Activated CD4-positive, alpha-beta T cell treated with anti-CD3 and anti-CD28 coated beads, Interleukin-10, Interleukin-2, amounts not matched to agents 100 ng/mL and 50 ng/mL, durations not matched to agents 16 hours and 8 hours (primary cell): ENCODE measurements at regions not wholly inside any gene's neighbourhood (a gene's known extent, or its start where the extent isn't known, plus 50 kb on each side); places are given as distances from the start of the nearest gene placed in this dataset.
"Not testable (repeated sequence)": the region's sequence is repeated elsewhere in the genome, so short reads cannot be mapped to it uniquely, and the experiment has no call there.

Experiments
- DNase-seq: peaks from one replicate; pipeline ENCODE4 v3.0.0-alpha.2; 2020

DNA sequence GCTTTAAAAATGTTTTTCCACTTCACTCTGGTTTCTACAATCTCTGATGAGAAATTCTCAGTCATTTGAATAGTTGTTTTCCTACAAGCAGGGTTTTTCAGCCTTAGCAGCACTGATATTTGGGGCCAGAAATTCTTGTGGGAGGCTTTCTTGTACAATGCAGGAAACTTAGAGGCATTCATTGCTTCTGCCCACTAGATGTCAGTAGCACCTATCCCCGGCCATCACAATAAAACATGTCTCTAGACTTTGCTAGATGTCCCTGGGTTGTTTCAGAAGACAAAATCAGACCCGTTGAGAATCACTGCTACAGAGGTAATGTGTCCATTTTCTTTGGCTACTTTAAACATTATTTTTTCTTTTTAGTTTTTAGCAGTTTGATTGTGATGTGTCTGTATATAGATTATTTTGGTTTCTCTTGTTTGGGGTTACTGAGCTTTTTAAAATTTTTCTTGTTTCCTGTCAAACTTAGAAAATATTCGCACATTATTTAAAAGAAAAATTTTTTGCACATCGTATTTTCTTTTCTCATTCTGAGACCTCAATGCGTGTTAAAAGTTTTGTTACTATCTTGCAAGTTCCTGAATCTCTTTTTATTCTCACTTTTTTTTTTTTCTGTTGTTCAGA is 60.8 kb upstream of the CCDC179 start:
- peak; percentile 45 for DNase-seq

DNA sequence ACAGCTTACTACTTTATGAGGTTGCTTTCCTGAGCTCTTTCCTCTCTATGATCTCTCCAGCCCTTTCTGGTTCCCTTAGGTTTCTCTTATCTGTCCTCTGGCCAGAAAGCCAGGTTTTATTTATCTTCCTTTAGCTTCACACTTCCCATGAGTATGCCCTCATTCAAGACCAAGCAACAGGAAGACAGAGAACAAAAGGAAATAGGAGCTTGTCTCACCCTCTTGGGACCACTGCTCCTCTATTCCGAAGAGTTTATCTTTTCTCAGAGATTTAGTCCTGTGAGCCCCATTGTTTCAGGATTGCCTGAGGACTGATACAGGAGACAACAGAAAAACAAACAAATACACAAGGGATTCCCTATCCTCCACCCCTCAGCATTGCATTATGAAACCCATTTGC is 62.4 kb upstream of the CCDC179 start:
- DNase-seq = no peak

DNA sequence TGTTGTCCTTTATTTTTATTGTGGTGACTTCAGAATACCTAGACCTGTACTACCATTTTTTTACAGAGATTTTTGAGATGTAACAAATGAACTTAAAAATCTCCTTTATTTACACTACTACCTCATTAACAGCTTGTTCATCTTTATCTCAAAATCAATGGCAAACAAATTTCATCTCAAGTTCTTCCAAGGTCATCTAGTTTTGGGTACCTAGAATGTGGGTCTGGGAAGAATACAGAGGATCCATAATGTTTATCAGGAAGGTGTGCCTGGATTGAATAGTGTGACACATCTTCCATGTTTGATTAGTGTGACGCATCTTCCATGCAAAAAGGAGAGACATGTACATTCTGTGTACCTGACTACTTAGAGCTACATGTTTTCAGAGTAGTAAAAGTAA is 63.3 kb upstream of the CCDC179 start:
- DNase-seq = no peak

DNA sequence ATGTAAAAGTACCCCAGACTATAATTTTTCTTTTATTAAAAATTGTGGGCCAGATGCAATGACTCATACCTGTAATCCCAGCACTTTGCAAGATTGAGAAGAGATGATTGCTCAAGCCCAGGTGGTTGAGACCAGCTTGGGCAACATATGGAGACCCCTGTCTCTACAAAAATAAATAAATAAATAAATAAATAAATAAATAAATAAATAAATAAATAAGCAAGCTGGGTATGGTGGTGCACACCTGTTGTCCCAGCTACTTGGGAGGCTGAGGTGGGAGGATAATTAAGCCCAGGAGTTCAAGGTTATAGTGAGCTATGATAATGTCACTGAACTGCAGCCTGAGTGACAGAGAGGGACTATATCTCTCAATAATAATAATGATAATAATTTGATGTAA is 66.1 kb upstream of the CCDC179 start:
- no peak for DNase-seq

DNA sequence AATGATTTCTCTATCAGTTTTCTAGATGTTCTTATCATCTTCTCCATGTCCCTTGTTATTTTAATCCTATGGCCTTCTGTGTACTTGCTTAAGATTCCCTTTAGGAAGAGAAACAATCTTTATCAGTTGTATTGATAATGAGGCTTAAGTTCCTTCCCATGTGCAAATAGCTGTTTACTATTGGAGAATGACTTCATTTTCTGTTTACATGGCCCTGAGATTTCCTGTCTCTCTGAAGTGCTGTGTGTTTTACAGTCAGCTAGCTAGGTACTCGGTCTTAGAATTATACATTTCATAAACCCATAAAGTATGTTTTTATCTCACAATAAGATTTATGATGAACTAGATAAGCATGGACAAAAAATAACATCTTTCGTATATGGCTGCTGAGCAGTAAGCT is 67.5 kb upstream of the CCDC179 start:
- DNase-seq = no peak

DNA sequence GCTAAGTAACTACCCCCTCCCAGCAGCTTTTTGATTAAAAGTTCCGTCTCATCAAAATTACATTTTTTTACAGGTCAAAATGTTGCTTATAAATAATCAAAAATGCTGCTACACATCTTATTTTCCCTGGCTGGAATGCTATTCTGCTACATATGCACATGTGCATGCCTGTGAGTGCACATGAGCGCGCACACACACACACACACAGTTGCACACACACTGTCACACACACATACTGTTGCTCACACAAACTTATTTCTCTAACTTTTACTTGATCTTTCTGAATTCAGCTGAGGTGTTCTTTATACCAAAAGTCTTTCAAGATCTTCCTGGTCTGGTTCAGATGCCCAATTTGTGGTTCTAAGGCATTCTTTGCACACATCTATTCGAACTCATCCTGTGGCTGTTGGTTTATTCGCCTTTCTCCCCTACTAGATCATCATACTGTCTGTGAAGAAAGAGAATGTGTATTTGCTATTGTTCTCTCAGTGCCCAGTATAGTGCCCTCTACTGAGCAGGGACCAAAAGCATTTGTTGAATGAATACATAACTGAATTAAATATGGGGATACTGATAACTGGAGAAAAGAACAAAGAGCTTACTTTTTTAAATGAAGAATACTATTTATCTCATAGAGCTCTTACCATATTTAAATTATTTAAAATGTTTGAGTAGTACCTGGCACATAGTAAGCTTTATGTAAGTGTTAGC is 68.1 kb upstream of the CCDC179 start:
- DNase-seq = no peak

DNA sequence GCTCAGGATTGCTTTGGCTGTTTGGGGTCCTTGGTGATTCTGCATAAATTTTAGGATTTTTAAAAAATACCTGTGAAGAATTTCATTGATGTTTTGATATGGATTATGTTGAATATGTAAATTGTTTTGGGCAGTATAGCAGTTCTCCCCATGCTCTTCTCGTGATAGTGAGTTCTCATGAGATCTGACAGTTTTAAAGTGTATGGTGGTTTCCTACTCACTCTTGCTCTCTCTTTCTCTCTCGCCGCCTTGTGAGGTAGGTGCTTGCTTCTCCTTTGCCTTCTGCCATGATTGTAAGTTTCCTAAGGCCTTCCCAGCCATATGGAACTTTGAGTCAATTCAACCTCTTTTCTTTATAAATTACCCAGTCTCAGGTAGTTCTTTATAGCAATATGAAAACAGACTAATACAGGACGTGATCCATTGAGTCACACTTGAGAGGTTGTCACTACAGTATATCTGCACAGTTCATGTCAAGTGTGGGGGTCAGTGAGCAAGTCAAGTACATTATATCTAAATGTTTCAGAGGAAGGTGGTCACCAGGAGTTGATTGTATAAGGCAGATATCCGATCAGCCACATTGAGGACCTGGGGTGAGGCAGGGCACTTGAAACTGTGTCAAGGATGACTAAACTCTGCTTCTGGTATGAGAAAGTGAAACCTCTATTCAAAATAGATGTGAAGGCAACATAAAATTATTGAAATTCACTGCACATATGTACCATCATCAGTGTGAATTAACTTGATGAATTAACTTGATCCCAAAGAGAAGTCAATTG is 70.7 kb upstream of the CCDC179 start:
- DNase-seq = peak; percentile 6

DNA sequence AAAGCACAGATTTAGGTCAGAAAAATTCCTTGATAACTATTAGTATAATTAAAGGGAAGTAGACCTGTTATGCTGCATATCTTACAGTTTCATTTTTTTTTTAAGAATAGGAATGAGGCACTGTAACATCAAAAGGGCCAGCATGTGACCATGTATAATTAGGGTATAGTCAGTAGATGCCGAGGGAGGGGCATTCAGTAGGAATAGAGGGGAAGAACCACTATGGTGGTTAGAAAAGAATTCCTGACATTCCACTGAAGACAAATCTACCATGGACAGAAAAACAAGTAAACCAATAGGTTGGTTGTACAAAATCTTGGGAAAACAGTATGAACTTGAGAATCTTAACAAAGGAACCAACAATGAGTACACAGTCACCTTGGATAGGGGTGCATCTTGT is 78.4 kb upstream of the CCDC179 start:
- no peak for DNase-seq

DNA sequence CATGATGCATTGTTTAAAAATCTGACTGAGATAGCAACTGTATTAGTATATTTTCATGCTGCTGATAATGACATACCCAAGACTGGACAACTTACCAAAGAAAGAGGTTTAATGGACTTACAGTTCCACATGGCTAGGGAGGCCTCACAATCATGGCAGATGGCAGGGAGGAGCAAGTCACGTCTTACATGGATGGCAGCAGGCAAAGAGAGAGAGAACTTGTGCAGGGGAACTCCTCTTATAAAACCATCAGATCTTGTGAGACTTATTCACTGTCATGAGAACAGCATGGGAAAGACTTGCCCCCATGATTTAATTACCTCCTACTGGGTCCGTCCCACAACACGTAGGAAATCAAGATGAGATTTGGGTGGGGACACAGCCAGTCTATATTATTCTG is 81.3 kb upstream of the CCDC179 start:
- not testable (repeated sequence) for DNase-seq

DNA sequence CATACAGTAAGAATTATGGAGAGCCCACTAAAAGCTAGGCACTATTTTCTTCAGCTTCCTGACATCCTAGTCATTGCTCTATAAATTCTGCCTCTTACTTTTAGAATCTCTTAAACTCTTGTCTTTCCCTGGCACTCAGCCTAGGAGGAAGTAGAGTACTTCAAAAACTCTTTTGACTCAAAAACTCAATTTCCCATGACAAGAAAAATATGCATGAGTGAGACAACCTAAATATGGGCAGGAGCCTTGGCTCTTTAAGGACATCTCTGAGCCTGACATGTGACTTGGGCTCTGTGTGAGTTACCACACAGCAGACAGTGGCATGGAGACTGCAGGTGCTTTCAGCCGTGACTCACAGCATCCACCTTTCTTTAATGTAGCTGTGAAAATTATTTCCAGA is 97.5 kb upstream of the CCDC179 start:
- no peak for DNase-seq

DNA sequence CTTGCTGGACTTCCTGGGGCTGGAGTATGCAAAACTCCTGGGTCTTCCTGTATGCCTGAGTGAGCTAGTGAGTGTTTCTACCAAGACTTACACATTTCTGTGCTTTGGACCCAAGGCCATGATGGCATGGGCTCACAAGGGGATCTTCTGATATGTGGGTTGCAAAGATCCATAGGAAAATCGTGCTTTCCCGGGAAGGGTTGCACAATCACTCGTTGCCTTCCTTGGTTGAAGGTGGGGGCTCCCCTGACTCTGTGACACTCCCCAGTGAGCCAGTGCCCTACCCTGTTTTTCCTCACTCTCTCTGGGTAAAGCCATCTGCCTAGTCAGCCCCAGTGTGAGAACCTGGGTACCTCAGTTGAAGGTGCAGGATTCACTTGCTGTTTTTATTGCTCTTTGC is 114.0 kb upstream of the CCDC179 start:
- no peak for DNase-seq

DNA sequence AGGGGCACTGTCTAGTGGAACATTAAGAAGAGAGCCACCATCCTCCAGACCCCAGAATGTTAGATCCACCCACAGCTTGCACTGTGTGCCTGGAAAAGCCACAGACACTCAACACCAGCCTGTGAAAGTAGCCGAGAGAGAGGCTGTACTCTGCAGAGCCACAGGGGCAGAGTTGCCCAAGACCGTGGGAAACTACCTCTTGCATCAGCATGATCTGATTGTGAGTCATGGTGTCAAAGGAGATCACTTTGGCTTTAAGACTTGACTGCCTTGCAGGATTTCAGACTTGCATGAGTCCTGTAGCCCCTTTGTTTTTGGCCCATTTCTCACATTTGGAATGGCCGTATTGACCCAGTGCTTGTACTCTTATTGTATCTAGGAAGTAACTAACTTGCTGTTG is 115.9 kb upstream of the CCDC179 start:
- DNase-seq = peak; percentile 27

DNA sequence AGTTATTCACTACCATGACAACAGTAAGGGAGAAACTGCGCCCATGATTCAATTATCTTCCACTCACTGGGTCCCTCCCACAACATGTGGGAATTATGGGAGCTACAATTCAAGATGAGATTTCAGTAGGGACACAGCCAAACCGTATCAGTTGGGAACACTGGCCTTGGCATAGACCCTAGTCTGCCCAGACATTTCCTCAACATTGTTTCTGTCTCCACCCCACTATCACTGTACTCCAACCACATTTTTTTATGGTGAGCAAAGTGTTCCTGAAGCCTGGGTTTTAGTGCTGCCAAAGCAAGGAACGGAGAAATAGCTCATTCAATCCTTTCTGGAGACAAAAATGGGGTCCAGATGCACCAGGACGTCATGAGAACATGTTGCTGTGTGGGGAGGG is 122.6 kb upstream of the CCDC179 start:
- no peak for DNase-seq

DNA sequence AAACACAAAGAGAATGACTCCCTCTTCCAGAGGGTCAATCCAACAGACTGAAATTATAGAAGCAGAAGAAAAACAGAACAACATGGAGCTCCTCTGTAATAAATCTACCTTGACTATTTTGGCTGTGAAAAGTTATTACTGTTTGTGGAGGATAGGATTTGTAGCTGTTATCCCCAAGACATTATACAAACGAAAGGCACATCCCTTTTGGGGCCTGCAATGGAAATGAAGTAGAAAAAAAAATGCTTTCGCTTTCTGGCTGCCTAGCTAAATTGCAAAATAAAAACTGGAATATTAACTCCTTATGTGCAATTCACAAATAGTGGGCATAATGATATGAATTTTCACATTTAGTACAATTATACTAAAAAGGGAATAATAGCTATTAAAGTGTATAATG is 123.8 kb upstream of the CCDC179 start:
- no peak for DNase-seq

DNA sequence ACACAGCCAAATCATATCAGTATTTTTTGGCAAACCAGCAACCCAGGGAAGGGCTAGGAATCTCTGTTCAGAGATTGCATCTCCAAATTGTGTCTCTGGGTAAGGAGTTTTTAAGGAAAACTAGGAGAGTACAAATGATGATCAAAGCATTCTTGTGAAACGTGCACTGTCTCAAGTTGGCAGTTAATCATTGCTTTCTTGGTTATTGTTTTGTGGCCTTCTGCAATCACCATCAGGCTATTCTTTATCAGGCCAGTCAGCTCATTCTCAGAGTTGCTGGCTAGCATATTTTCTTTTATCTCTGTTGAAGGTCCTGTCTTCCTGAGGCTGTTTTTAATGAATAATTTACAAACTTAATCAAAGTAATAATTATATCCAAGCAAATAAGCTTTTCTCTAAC is 129.1 kb upstream of the CCDC179 start:
- no peak for DNase-seq

DNA sequence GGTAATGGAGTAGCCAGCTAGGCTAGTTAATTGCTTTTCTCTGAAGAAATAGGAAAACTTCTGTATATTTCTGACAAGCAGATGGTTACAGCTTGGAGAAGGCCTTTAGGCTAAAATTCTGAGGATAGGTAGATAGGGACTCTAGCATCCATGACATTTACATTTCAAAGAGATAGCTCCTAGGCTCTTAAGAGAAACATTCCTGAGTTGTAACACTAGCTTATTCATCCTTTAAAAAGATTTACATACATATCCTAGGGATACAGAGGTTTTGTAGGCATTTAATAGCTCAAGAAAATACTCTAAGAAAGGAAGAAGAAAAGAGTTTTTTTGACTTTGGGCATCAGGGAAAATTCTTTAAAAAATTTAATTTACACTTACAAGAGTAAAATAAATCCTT is 130.9 kb upstream of the CCDC179 start:
- no peak for DNase-seq

DNA sequence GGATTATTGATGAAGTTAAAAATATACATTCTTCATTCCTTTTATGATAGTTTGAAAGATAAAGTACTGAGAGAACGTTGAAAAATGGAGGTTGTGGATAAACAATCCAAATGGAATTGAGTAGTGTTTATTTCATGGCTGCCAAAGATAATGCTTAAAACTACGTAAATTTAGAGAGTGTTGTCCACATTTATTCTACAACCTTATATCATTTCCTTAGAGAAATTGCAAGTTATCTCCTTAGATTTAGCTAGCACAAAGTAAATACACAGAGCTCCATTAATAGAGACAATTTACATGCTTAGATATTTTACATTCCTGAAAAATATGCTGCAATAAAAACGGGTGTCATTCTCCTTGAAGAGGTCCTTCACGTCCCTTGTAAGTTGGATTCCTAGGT is 146.5 kb upstream of the CCDC179 start:
- no peak for DNase-seq

DNA sequence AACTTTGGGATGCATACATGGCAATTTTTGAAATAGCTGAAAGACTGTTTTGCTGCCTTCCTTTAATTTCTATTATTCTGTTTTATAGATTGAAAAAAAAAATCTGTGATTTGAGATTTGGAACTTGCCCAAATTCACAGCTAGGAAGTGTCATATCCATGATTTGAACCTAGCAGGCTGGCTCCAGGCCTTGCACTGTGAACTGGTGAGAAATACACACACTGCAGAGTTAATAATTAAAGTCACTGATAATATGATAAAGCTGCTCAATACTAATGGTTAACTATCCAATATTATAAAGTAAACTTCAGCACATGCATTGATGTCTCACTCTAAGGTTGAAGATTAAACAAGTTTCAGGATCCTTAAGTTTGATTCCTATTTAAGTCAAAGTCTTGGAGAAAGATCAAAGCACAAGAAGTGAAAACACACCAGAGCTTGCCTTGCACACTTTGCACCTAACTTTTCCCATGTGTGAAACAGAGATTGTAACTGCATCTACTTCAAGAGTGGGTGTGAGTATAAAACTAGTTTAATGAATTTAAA is 150.6 kb upstream of the CCDC179 start:
- DNase-seq = no peak

DNA sequence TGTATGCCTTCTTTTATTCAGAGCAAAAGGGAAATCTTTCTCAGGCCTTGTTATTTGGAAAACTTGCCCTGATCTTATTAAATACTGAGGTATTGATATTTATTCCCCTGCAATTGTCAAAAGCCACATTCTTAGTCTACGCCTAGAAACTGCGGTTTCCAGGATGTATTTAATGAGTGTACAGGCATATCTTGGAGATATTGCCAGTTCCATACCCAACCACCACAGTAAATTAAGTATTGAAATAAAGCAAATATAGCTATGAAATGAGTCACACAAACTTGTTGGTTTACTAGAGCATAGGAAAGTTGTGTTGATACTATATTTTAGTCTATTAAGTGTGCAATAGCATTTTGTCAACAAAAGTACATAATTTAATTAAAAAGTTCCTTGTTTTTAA is 152.7 kb upstream of the CCDC179 start:
- no peak for DNase-seq

DNA sequence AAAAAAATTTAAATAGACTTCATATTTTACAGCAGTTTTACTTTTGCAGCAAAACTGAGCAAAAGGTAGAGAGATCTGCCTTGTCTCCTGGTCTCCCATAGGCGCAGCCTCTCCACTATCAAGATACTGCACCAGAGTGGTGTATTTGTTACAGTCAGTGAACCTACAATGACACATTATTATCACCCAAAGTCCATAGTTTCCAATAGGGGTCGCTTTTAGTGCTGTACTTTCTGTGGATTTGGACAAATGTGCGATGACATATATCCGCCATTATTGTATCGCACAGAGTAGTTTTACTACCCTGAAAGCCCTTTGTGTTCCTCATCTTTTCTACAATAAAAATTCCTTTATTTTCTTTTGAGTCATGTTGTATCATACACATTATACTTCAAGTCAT is 153.2 kb upstream of the CCDC179 start:
- DNase-seq = no peak

DNA sequence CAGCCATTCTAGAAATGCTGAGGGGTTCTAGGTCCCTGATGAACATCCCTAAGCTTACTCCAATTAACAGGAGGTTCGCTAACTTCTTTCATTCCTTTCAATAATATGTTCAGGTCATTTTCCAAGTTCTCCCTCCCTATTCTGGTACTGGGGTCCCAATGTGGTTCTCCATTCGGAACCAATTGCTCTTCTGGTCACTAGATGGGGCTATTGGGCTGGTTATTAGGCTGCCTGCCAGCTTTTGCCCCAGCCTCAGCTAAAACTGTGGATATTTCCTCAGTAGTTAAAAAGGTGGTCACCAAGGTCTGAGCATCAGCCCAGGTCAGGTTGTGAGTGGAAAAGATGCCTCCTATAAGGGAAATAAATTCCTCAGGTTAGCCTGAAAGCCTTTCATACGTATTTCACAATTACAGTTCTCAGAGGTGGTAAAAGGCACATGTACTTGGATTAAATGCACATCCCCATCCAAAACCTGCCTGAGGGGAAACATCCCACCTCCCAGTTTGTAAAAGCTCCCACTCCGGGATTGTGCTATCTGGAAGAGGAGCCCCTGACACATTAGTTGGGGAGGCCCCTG is 161.1 kb upstream of the CCDC179 start:
- peak; percentile 27 for DNase-seq

DNA sequence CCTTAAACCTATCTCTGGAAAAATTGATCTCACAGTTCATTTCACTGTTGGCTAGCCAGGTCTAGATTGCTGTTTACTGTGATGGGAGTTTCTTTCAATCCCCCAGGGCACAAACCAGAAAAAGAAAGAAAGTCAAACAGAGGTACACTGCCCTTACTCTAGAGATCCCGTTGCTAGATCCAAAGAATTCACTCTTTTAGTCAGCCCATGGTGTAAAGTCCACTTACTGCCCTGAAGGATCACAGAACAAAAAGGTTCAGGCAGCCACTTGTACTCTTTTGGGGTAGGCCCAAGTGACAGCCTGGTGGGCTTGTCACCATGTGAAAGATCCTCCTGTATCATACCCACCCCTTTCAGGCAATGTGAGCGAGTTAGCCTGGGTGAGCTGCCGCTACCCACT is 162.6 kb upstream of the CCDC179 start:
- DNase-seq = no peak

DNA sequence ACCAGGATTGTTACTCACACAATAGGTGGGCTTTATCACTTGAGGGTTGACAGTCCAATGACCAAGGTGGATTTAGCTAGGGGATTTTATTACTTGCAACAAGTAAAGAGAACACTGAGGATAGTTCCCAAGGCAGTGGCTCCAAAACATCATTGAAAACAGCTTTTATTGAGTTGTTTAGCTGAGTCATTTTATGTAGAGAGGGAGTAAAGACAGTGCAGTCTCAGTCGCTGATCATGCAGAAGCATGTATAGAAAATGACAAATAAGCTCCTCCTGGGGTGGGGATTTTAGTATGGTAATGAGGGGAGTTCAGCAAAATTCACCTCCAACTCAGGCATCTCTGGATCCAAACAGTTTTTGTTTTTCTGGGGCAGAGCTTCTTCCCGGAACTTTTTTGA is 163.0 kb upstream of the CCDC179 start:
- DNase-seq = no peak
